Endothelial cell of umbilical vein (primary cell): ENCODE measurements at regions not wholly inside any gene's neighbourhood (a gene's known extent, or its start where the extent isn't known, plus 50 kb on each side); places are given as distances from the start of the nearest gene placed in this dataset.

Experiments
- BruUV-seq: library from RNA; stranded (reverse); fragments of 400-500 nt; replicated peaks from 2 replicates; lab custom pipeline; 2021; lab: Mats Ljungman, UMichigan
- CTCF ChIA-PET: fragments of 300-600, 350-600 bp; sonication (Branson Sonifier 250); formaldehyde crosslinking; loops from one replicate; lab custom pipeline; 2021; ENCODE audit warnings: antibody characterized with exemption, inconsistent platforms; lab: Charles Lee
- POLR2A ChIA-PET: fragments of 300-600, 350-600 bp; sonication (Branson Sonifier 250); formaldehyde crosslinking; loops from one replicate; lab custom pipeline; 2021; ENCODE audit warnings: antibody characterized with exemption, inconsistent platforms; lab: Charles Lee
- DNase-seq: peaks from one replicate; pipeline ENCODE4 v3.0.0-alpha.2; 2011; ENCODE audit warnings: low read depth, low spot score
- FAIRE-seq: peaks from 2 replicates; lab custom pipeline; 2011; peaks lifted over from hg19 to GRCh38; lab: Jason Lieb, UNC
- H2AFZ ChIP-seq: 2 replicates; pipeline ENCODE4 v1.6.0; 2012; ENCODE audit warnings: low read depth, low read length, control low read depth, inconsistent platforms
- H3K27ac ChIP-seq: 2 replicates; pipeline ENCODE4 v1.5.1; 2011; ENCODE audit warnings: low read depth, mild to moderate bottlenecking, control low read depth, low read length, moderate library complexity; ENCODE audit not compliant: insufficient read depth
- H3K27me3 ChIP-seq, 2 experiments: 2 replicates each; pipeline versions ENCODE4 v1.6.0 to v1.6.1; 2011; ENCODE audit warnings: low read length in 2 of 2, mixed read lengths in 1 of 2; ENCODE audit not compliant: control insufficient read depth in 2 of 2, insufficient read depth in 2 of 2
- H3K36me3 ChIP-seq, 2 experiments: 2 replicates in 1 of 2; 3 replicates in 1 of 2; pipeline ENCODE4 v1.5.1; 2011; ENCODE audit warnings: low read length in 2 of 2, mild to moderate bottlenecking in 1 of 2, moderate library complexity in 1 of 2; ENCODE audit not compliant: control insufficient read depth in 2 of 2, insufficient read depth in 2 of 2; ENCODE audit errors: extremely low read depth in 1 of 2
- H3K4me1 ChIP-seq: 3 replicates; pipeline ENCODE4 v1.5.1; 2011; ENCODE audit warnings: mild to moderate bottlenecking, low read length; ENCODE audit not compliant: control insufficient read depth, insufficient read depth; ENCODE audit errors: extremely low read depth
- H3K4me2 ChIP-seq: 2 replicates; pipeline ENCODE4 v1.6.1; 2011; ENCODE audit warnings: low read length, control low read depth, mixed read lengths; ENCODE audit not compliant: insufficient read depth
- H3K4me3 ChIP-seq, 3 experiments: fragments of 200-600 bp in 1 of 3; sonication (generic), shearing (Covaris generic) in 1 of 3; replicated peaks in 1 of 3; 2 replicates each; pipeline ENCODE4 v1.5.1; 2011 to 2016; ENCODE audit warnings: control low read depth in 3 of 3, low read length in 3 of 3, mild to moderate bottlenecking in 2 of 3, inconsistent platforms in 1 of 3, low read depth in 1 of 3, moderate library complexity in 1 of 3; ENCODE audit not compliant: insufficient read depth in 1 of 3
- H3K79me2 ChIP-seq: 2 replicates; pipeline ENCODE4 v1.6.0; 2012; ENCODE audit warnings: low read length, inconsistent platforms; ENCODE audit not compliant: control insufficient read depth, insufficient read depth
- H3K9ac ChIP-seq: replicated peaks from 2 replicates; pipeline ENCODE3; 2011; ENCODE audit warnings: low read length, control low read depth; ENCODE audit not compliant: insufficient read depth; ENCODE audit errors: extremely low read depth
- H3K9me1 ChIP-seq: replicated peaks from 3 replicates; pipeline ENCODE4 v1.6.0; 2011; ENCODE audit warnings: mild to moderate bottlenecking, low read length; ENCODE audit not compliant: control insufficient read depth, insufficient read depth; ENCODE audit errors: extremely low read depth
- H3K9me3 ChIP-seq: replicated peaks from 2 replicates; pipeline ENCODE4 v1.5.1; 2012; ENCODE audit warnings: low read length, inconsistent platforms; ENCODE audit not compliant: control insufficient read depth, insufficient read depth
- H4K20me1 ChIP-seq: replicated peaks from 2 replicates; pipeline ENCODE3; 2011; ENCODE audit warnings: mild to moderate bottlenecking, low read length; ENCODE audit not compliant: control insufficient read depth, insufficient read depth; ENCODE audit errors: extremely low read depth
- EZH2 ChIP-seq: IDR thresholded peaks from 2 replicates; pipeline ENCODE4 v1.6.1; 2012; ENCODE audit warnings: borderline replicate concordance, low read depth, mild to moderate bottlenecking, moderate library complexity, low read length, inconsistent platforms; ENCODE audit not compliant: severe bottlenecking
- FOS ChIP-seq: IDR thresholded peaks from 2 replicates; pipeline ENCODE4 v1.6.1; 2011; ENCODE audit warnings: mild to moderate bottlenecking, low read length, moderate library complexity, borderline replicate concordance; ENCODE audit not compliant: insufficient read depth
- GATA2 ChIP-seq: IDR thresholded peaks from 2 replicates; pipeline ENCODE4 v1.7.0; 2011; ENCODE audit warnings: low read depth, mild to moderate bottlenecking, moderate library complexity, mixed read lengths, low read length; ENCODE audit not compliant: insufficient read length, insufficient read depth
- JUN ChIP-seq: IDR thresholded peaks from 2 replicates; pipeline ENCODE4 v1.6.1; 2011; ENCODE audit warnings: borderline replicate concordance, low read depth; ENCODE audit not compliant: insufficient read length, insufficient read depth
- MYC ChIP-seq: IDR thresholded peaks from one replicate; pipeline ENCODE4 v1.6.1; 2011; ENCODE audit warnings: mild to moderate bottlenecking, low read depth, low read length
- POLR2A ChIP-seq: IDR thresholded peaks from 2 replicates; pipeline ENCODE4 v1.6.1; 2012; ENCODE audit warnings: low read depth, mild to moderate bottlenecking, control low read depth, low read length
- POLR2AphosphoS5 ChIP-seq: IDR thresholded peaks from 2 replicates; pipeline ENCODE4 v1.6.1; 2012; ENCODE audit warnings: low read depth, mild to moderate bottlenecking, control low read depth, low read length, moderate library complexity; ENCODE audit not compliant: insufficient read depth
- dilution Hi-C: fragments of 300-500 bp; cut with MboI; formaldehyde crosslinking; loops from one replicate; pipeline ENCODE4 v1.15.0; 2019; ENCODE audit warnings: low sequenced_read_pairs; ENCODE audit not compliant: extremely low pct_ligation_motif_present
- intact Hi-C: fragments of 100-400 bp; cut with micrococcal nuclease; formaldehyde crosslinking; loops from one replicate; pipeline ENCODE4 v1.10.0; 2022
- TF ChIP-seq, protein P1 (sequence below), 2 donors: IDR thresholded peaks; 1 replicate in 1 of 2; 2 replicates in 1 of 2; pipeline ENCODE4 v1.5.1; 2011; ENCODE audit warnings: low read length in 2 of 2, mild to moderate bottlenecking in 2 of 2, moderate library complexity in 2 of 2, control low read depth in 1 of 2, inconsistent platforms in 1 of 2, low read depth in 1 of 2; ENCODE audit not compliant: insufficient read depth in 1 of 2; ENCODE audit errors: extremely low read depth in 1 of 2
- TF ChIP-seq, protein P2 (sequence below): IDR thresholded peaks from 2 replicates; pipeline ENCODE4 v1.6.1; 2011; ENCODE audit not compliant: insufficient read depth, insufficient read length

DNA sequence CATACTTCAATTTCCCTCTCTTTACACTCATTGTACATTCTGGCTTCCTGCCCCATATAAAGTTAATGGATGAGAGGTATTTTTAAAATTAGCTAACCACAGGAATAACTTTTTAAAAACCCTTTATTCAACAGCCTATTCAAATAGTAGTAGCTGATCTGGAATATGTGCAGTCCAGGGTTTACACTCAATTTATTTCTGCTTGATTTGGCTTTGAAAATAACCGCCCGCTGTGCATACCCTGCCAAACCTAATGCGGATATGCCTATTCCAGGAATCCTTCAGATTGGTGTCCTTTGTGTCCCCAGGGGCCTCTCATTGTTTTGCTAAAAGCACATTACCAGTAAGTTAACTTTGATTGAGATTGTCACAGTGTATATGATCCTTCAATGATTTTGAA is 1686.2 kb downstream of the PLA2G4A start:
- Histone ChIP-seq H3K9ac (no peak overlapping the region), H3K4me3 (no peak overlapping the region), H3K4me1 (no peaks in the 10 kb centered on the region), H4K20me1 (no peaks in the 10 kb centered on the region), H3K9me1 (no peaks in the 10 kb centered on the region), H3K9me3 (no peaks in the 10 kb centered on the region), H3K27me3 (no peaks in the 10 kb centered on the region), H3K36me3 (no peaks in the 10 kb centered on the region), H3K27ac (no peak overlapping the region), H2AFZ (no peak overlapping the region), H3K79me2 (no peaks in the 10 kb centered on the region), H3K4me2 (no peak overlapping the region)
- POLR2A ChIA-PET: no interaction called here
- DNase-seq: no peak
- no peak for FAIRE-seq
- BruUV-seq: no TSS peak
- no peak for TF ChIP-seq GATA2
- TF ChIP-seq, protein P1, sequence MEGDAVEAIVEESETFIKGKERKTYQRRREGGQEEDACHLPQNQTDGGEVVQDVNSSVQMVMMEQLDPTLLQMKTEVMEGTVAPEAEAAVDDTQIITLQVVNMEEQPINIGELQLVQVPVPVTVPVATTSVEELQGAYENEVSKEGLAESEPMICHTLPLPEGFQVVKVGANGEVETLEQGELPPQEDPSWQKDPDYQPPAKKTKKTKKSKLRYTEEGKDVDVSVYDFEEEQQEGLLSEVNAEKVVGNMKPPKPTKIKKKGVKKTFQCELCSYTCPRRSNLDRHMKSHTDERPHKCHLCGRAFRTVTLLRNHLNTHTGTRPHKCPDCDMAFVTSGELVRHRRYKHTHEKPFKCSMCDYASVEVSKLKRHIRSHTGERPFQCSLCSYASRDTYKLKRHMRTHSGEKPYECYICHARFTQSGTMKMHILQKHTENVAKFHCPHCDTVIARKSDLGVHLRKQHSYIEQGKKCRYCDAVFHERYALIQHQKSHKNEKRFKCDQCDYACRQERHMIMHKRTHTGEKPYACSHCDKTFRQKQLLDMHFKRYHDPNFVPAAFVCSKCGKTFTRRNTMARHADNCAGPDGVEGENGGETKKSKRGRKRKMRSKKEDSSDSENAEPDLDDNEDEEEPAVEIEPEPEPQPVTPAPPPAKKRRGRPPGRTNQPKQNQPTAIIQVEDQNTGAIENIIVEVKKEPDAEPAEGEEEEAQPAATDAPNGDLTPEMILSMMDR (IDR thresholded peaks at IDR 0.05; ENCODE audit: extremely low read depth in 1 of 2, insufficient read depth in 1 of 2, low read depth in 1 of 2, low read length in 2 of 2): no peak
- CTCF ChIA-PET: no interaction called here
- dilution Hi-C loops: no loop called here
- intact Hi-C loops: no loop called here

DNA sequence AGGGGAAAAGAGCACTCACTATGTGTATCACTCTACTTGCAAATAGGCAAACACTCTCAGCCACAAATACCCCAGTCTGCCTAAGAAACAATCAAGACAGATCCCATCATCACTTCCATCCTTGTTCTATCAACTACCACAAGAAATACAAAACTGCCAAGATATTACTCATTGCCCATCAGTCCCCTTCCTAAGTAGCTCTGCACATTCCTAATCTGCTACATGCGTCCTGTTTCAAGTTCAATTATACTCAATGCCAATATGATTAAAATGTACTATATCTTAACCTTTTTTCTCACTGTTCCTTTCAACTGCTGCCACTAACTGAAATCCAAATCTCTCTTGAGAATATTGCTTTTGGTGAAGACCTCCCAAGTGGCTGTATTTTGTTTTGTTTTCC is 1688.4 kb downstream of the PLA2G4A start:
- no peak overlapping the region for H3K27ac ChIP-seq
- dilution Hi-C loops (no loop called here), intact Hi-C loops (no loop called here)
- no peak for FAIRE-seq
- H3K4me1 ChIP-seq: no peaks in the 10 kb centered on the region
- H3K9ac ChIP-seq: no peak overlapping the region
- ChIA-PET POLR2A (no interaction called here), CTCF (no interaction called here)
- no peaks in the 10 kb centered on the region for H3K79me2 ChIP-seq
- BruUV-seq: no TSS peak
- H3K27me3 ChIP-seq: no peaks in the 10 kb centered on the region
- no peak overlapping the region for H2AFZ ChIP-seq
- no peak overlapping the region for H3K4me3 ChIP-seq
- no peaks in the 10 kb centered on the region for H3K9me1 ChIP-seq
- H3K9me3 ChIP-seq: no peaks in the 10 kb centered on the region
- no peak for DNase-seq
- no peaks in the 10 kb centered on the region for H4K20me1 ChIP-seq
- no peaks in the 10 kb centered on the region for H3K36me3 ChIP-seq
- no peak overlapping the region for H3K4me2 ChIP-seq
- TF ChIP-seq POLR2A (no peak), GATA2 (no peak), EZH2 (no peak), FOS (no peak), MYC (no peak), POLR2AphosphoS5 (no peak), JUN (no peak)
- TF ChIP-seq, protein P2, sequence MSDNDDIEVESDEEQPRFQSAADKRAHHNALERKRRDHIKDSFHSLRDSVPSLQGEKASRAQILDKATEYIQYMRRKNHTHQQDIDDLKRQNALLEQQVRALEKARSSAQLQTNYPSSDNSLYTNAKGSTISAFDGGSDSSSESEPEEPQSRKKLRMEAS: no peak
- TF ChIP-seq, protein P1 (IDR thresholded peaks at IDR 0.05; ENCODE audit: extremely low read depth in 1 of 2, insufficient read depth in 1 of 2, low read depth in 1 of 2, low read length in 2 of 2): no peak
